GM10847 (cell line): ENCODE measurements at regions not wholly inside any gene's neighbourhood (a gene's known extent, or its start where the extent isn't known, plus 50 kb on each side); places are given as distances from the start of the nearest gene placed in this dataset.

Experiments
- POLR2A ChIP-seq: IDR thresholded peaks from 2 replicates; pipeline ENCODE4 v1.6.1; 2011; ENCODE audit not compliant: insufficient read length; ENCODE audit errors: extremely low read depth

DNA sequence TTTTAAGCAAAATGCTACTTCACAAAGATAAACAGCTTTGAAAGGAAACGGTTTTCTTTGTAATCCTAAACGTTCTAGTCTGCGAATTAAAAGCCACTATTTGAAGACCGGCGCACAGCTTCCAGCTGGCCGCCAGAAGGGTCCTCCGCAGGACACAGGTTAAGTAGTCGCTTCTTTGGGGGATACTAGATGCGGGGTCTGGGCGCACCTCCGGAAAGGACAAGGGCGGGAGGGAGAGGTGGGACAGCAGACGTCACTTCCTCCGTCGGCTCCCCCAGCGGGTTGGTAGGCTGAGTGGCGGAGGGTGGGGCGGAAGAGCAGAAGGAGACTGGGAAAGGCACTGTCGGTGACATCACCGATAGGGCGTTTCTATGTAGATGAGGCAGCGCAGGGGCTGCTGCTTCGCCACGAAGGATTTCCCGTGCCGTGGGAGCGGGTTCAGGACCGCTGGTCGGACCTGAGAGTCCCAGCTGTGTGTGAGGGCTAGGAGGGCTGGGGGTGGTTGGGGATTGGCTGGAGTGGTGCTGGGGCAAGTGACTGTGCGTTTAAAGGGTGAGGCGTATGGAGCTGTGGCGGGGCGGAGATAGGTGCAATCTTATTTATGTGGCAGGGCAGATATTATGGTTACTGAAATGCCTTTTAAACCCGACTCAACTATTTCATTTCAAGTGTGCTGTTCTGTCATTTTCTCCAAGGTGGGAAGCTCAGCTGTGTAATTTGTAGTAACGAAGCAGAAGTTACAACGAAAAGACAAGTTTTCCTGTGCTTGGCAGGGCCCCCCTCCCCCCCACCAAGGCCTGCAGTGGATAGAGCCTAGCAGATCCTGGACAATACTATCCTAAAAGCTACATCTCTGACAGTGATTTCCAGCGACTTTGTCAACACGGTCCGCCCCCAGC, 158.3 kb upstream of the NOTCH2NLA start:
- TF ChIP-seq POLR2A: peak; percentile 61

DNA sequence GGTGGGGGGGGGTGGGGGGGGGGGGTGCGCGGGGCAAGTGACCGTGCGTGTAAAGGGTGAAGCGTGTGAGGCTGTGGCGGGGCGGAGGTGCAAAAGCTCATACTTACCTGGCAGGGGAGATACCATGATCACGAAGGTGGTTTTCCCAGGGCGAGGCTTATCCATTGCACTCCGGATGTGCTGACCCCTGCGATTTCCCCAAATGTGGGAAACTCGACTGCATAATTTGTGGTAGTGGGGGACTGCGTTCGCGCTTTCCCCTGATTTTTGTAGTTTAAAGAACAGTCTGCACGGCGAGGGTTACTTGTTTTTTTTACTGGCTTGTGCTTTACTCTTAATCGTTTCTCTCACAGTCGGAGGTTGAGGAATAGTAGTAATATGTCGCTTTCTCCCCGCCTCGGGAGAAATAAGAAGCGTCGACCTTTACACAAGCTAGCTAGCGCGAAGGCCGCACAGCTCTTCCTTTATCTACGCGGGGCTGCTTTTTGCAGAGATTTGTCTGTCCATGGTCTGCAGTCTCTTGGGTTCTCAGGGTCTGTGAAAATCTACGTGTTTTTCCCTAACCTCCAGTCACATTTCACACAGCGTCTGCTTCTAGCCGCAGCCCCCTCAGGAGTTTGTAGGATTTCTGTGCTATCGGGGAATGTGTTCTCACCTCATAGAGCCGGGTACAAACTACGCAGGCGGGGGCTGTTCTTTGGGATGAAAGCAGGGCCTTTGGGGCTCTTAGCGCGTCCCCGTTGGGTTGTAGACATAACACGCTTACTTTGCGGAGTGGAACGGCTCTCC, 148.1 kb upstream of the NOTCH2NLA start:
- TF ChIP-seq POLR2A: peak; percentile 73

DNA sequence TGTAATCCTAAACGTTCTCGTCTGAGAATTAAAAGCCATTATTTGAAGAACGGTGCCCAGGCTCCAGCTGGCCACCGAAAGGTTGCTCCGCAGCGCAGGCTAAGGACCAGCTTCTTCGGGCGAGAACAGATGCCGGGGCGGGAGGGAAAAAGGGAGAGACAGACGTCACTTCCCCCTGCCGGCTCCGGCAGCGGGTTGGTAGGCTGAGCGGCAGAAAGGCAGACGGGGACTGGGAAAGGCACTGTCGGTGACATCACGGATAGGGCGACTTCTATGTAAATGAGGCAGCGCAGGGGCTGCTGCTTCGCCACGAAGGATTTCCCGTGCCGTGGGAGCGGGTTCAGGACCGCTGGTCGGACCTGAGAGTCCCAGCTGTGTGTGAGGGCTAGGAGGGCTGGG, 147.5 kb upstream of the NOTCH2NLA start:
- peak; percentile 30 for TF ChIP-seq POLR2A
